ENCODE measurements at regions not wholly inside any gene's neighbourhood (a gene's known extent, or its start where the extent isn't known, plus 50 kb on each side); places are given as distances from the start of the nearest gene placed in this dataset.

DNA sequence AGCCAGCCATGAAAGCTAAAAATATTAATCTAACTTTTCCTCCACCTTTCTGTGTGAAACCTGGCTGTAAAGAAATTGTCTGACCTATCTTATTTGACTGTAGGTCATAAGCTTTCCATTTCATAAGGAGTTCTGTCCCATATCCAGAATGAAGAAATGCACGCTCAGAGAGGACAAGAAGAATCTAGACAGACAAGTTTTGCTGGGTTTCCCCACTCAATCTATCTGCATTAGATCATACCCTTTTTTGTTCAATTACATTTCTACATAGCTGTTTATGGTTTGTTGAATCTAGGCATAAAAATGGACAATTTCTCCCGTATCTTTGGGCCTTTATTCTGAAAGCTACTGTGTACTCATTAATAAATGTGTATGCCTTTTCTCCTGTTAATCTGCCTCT lies 1495.1 kb downstream of the C4orf33 start:
- TF ChIP-seq SNAI2 (CRISPR knock-in tag; IDR thresholded peaks at IDR 0.05) (no peak), TCF4 (CRISPR knock-in tag; IDR thresholded peaks at IDR 0.05; ENCODE audit: borderline replicate concordance) (no peak), CSDC2 (CRISPR knock-in tag; IDR thresholded peaks at IDR 0.05) (no peak), ARNTL (CRISPR knock-in tag; IDR thresholded peaks at IDR 0.05; ENCODE audit: borderline replicate concordance, low read depth) (no peak), RARB (CRISPR knock-in tag; IDR thresholded peaks at IDR 0.05) (no peak), PPARA (CRISPR knock-in tag; IDR thresholded peaks at IDR 0.05; ENCODE audit: borderline replicate concordance) (no peak), BACH2 (CRISPR knock-in tag; IDR thresholded peaks at IDR 0.05; ENCODE audit: borderline replicate concordance) (no peak), OSR1 (CRISPR knock-in tag; IDR thresholded peaks at IDR 0.05) (no peak), ZNF565 (CRISPR knock-in tag; conservative IDR thresholded peaks at IDR 0.05; ENCODE audit: low read depth) (no peak), ZNF70 (CRISPR knock-in tag; IDR thresholded peaks at IDR 0.05) (no peak)
- TF ChIP-seq, protein P1, sequence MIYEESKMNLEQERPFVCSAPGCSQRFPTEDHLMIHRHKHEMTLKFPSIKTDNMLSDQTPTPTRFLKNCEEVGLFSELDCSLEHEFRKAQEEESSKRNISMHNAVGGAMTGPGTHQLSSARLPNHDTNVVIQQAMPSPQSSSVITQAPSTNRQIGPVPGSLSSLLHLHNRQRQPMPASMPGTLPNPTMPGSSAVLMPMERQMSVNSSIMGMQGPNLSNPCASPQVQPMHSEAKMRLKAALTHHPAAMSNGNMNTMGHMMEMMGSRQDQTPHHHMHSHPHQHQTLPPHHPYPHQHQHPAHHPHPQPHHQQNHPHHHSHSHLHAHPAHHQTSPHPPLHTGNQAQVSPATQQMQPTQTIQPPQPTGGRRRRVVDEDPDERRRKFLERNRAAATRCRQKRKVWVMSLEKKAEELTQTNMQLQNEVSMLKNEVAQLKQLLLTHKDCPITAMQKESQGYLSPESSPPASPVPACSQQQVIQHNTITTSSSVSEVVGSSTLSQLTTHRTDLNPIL (CRISPR knock-in tag; IDR thresholded peaks at IDR 0.05; ENCODE audit: low read depth), result no peak
- TF ChIP-seq, protein P2, sequence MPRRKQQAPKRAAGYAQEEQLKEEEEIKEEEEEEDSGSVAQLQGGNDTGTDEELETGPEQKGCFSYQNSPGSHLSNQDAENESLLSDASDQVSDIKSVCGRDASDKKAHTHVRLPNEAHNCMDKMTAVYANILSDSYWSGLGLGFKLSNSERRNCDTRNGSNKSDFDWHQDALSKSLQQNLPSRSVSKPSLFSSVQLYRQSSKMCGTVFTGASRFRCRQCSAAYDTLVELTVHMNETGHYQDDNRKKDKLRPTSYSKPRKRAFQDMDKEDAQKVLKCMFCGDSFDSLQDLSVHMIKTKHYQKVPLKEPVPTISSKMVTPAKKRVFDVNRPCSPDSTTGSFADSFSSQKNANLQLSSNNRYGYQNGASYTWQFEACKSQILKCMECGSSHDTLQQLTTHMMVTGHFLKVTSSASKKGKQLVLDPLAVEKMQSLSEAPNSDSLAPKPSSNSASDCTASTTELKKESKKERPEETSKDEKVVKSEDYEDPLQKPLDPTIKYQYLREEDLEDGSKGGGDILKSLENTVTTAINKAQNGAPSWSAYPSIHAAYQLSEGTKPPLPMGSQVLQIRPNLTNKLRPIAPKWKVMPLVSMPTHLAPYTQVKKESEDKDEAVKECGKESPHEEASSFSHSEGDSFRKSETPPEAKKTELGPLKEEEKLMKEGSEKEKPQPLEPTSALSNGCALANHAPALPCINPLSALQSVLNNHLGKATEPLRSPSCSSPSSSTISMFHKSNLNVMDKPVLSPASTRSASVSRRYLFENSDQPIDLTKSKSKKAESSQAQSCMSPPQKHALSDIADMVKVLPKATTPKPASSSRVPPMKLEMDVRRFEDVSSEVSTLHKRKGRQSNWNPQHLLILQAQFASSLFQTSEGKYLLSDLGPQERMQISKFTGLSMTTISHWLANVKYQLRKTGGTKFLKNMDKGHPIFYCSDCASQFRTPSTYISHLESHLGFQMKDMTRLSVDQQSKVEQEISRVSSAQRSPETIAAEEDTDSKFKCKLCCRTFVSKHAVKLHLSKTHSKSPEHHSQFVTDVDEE (CRISPR knock-in tag; IDR thresholded peaks at IDR 0.05), result no peak
- TF ChIP-seq, protein P3, sequence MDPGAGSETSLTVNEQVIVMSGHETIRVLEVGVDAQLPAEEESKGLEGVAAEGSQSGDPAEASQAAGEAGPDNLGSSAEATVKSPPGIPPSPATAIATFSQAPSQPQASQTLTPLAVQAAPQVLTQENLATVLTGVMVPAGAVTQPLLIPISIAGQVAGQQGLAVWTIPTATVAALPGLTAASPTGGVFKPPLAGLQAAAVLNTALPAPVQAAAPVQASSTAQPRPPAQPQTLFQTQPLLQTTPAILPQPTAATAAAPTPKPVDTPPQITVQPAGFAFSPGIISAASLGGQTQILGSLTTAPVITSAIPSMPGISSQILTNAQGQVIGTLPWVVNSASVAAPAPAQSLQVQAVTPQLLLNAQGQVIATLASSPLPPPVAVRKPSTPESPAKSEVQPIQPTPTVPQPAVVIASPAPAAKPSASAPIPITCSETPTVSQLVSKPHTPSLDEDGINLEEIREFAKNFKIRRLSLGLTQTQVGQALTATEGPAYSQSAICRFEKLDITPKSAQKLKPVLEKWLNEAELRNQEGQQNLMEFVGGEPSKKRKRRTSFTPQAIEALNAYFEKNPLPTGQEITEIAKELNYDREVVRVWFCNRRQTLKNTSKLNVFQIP (CRISPR knock-in tag; IDR thresholded peaks at IDR 0.05; ENCODE audit: borderline replicate concordance, low read depth), result no peak
- TF ChIP-seq, protein P4, sequence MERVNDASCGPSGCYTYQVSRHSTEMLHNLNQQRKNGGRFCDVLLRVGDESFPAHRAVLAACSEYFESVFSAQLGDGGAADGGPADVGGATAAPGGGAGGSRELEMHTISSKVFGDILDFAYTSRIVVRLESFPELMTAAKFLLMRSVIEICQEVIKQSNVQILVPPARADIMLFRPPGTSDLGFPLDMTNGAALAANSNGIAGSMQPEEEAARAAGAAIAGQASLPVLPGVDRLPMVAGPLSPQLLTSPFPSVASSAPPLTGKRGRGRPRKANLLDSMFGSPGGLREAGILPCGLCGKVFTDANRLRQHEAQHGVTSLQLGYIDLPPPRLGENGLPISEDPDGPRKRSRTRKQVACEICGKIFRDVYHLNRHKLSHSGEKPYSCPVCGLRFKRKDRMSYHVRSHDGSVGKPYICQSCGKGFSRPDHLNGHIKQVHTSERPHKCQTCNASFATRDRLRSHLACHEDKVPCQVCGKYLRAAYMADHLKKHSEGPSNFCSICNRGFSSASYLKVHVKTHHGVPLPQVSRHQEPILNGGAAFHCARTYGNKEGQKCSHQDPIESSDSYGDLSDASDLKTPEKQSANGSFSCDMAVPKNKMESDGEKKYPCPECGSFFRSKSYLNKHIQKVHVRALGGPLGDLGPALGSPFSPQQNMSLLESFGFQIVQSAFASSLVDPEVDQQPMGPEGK (CRISPR knock-in tag; IDR thresholded peaks at IDR 0.05; ENCODE audit: borderline replicate concordance), result no peak
